ENCODE measurements at regions not wholly inside any gene's neighbourhood (a gene's known extent, or its start where the extent isn't known, plus 50 kb on each side); places are given as distances from the start of the nearest gene placed in this dataset.

- TF ChIP-seq EP300 (IDR thresholded peaks at IDR 0.05): no peak
- no peak for TF ChIP-seq CTCF (IDR thresholded peaks at IDR 0.05)
- no peak for TF ChIP-seq POLR2A (IDR thresholded peaks at IDR 0.05)
- no peak for TF ChIP-seq POLR2AphosphoS5 (IDR thresholded peaks at IDR 0.05)
Measured at GRCh38 chr20:40103420-40103819, 585.6 kb downstream of the MAFB start.

All from stomach (tissue), 4 donors.